ENCODE measurements at regions not wholly inside any gene's neighbourhood (a gene's known extent, or its start where the extent isn't known, plus 50 kb on each side); places are given as distances from the start of the nearest gene placed in this dataset.

DNA sequence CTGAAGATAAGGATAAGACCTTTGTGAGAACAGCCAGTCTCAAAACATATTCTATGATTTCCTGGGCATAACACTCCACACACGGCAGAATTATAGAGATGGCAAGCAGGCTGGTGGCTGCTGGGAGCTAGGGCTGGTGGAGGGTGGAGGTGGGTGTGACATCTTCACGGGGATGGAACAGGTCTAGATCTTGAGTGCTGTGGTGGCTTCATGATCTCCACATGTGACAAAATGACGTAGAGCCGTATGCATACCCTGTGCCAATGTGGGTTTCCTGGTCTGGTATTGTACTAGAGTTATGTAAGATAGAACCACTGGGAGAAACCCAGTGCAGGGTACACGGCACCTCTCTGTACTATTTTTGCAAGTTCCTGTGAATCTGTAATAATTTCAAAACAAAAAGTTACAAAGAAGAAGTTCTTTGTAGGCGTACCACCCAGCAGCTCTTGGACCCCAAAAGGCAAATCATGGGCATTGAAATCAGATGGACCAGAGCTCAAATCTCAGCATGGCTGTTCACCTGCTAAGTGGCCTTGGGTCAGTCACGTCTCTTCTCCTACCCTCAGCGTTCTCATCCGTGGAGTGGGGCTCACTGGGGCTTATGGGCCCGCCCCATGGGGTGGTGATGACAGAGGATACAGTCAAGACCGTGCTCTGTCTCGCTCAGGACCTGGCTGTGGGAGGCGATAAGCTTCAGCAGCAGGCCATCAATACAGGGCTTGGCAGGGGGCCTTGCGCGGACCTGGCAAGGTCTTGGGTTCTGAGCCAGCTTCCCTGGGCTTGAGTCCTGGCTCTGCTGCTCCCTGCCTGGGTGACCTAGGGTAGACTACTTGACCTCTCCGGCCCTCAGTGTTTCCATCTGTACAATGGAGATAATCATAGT is 74.7 kb upstream of the UNC5A start:
- Histone ChIP-seq H3K27me3 (peaks cover 0 to 90% (median 11%) of the 10 kb centered on the region in 4 donors), H3K9me3 (peaks cover 0 to 6% (median 2%) of the 10 kb centered on the region in 4 donors), H3K4me3 (no peak overlapping the region), H3K36me3 (no peaks in the 10 kb centered on the region), H3K27ac (replicated peaks in 1 of 4) (no peak overlapping the region), H3K4me1 (no peaks in the 10 kb centered on the region)
- intact Hi-C loops (cut with DNase I) = no loop called here
- whole genome bisulfite sequencing = 76% methylated on average over 16 of the region's 16 CpGs
- TF ChIP-seq POLR2AphosphoS5 (IDR thresholded peaks at IDR 0.05) (no peak), EP300 (IDR thresholded peaks at IDR 0.05) (no peak), POLR2A (IDR thresholded peaks at IDR 0.05; ENCODE audit: low read depth) (no peak)
- TF ChIP-seq, protein P1, sequence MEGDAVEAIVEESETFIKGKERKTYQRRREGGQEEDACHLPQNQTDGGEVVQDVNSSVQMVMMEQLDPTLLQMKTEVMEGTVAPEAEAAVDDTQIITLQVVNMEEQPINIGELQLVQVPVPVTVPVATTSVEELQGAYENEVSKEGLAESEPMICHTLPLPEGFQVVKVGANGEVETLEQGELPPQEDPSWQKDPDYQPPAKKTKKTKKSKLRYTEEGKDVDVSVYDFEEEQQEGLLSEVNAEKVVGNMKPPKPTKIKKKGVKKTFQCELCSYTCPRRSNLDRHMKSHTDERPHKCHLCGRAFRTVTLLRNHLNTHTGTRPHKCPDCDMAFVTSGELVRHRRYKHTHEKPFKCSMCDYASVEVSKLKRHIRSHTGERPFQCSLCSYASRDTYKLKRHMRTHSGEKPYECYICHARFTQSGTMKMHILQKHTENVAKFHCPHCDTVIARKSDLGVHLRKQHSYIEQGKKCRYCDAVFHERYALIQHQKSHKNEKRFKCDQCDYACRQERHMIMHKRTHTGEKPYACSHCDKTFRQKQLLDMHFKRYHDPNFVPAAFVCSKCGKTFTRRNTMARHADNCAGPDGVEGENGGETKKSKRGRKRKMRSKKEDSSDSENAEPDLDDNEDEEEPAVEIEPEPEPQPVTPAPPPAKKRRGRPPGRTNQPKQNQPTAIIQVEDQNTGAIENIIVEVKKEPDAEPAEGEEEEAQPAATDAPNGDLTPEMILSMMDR (IDR thresholded peaks at IDR 0.05) = no peak
- DNase-seq (ENCODE audit: extremely low spot score) = no peak

DNA sequence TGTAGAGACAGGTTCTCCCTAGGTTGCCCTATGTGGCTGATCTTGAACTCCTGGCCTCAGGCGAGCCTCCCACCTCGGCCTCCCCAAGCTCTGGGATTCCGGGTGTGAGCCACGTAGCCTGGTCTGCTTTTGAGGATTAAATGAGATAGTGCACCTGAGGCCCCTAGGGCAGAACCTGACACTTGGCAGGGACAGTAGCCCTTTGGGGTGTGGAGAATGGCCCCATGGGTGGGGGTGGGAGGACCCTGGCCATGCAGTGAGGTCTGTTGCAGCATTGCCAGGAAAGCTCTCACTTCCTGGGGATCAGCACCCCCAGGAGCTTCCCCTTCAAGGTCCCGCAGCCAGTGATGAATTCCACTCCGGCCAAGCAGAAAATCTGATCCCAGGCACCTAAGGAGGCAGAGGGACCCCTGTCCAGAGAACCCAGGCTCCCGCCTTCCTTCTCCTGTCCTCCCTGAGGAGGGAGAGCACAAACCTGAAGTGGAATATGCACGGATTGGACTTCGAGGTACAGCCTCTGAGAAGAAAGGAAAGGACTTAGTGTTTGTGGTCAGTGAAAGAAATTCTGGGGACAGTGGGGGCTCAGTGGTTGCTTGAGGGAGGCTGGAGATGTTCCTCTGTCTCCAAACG is 73.9 kb upstream of the UNC5A start:
- no peak for DNase-seq (ENCODE audit: extremely low spot score)
- Histone ChIP-seq H3K27me3 (peaks cover 0 to 90% (median 12%) of the 10 kb centered on the region in 4 donors), H3K27ac (replicated peaks in 1 of 4) (no peak overlapping the region), H3K9me3 (no peaks in the 10 kb centered on the region), H3K4me3 (no peak overlapping the region), H3K36me3 (no peaks in the 10 kb centered on the region), H3K4me1 (no peaks in the 10 kb centered on the region)
- intact Hi-C loops (cut with DNase I) = no loop called here
- TF ChIP-seq POLR2AphosphoS5 (IDR thresholded peaks at IDR 0.05) (no peak), EP300 (IDR thresholded peaks at IDR 0.05) (no peak), POLR2A (IDR thresholded peaks at IDR 0.05; ENCODE audit: low read depth) (no peak)
- TF ChIP-seq, protein P1 (IDR thresholded peaks at IDR 0.05) = no peak
- 81% methylated on average over 7 of the region's 10 CpGs for WGBS

DNA sequence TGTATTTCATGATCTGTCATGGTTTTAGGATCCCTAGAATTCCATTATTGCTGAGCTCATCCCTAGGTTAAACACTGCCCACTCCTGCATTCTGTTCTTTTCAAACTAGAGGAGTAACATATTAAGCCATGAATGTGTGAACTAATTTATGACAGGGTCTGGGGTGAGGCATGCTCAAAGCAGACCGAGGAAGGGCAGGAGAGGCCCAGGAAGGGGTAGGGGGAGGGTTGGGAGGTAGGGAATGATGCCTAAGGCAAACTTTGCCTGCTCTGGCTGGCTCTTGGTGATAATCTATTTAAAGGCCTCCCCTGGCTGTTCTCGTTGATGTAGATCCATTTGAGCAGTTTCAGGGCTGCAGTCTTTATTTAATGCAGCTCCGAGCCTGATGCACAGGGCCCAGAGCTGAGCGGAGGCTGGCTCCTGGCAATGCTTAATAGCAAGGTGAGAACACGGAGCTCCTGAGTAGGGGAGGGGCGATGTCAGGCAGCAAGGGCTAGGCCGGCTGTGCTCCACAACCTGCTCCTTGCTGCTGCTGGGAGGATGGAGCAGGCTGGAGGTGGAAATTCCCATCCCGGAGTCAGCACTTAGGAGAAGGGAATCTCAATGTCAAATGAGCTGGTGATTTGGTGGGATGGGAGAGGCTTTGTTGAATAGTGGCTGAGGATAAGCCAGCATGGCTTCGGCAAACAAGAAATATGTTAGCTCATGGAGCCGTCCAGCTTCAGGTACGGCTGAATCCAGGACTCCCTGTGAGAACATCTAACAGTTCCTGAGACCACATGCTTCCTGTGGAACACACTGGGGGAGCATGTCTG is 73.2 kb upstream of the UNC5A start:
- Histone ChIP-seq H3K36me3 (no peaks in the 10 kb centered on the region), H3K4me3 (no peak overlapping the region), H3K9me3 (no peaks in the 10 kb centered on the region), H3K27ac (replicated peaks in 1 of 4) (no peak overlapping the region), H3K27me3 (peaks cover 0 to 92% (median 13%) of the 10 kb centered on the region in 4 donors), H3K4me1 (no peaks in the 10 kb centered on the region)
- intact Hi-C loops (cut with DNase I) = no loop called here
- 72% methylated on average over 10 of the region's 11 CpGs for WGBS
- TF ChIP-seq POLR2A (IDR thresholded peaks at IDR 0.05; ENCODE audit: low read depth) (no peak), EP300 (IDR thresholded peaks at IDR 0.05) (no peak), POLR2AphosphoS5 (IDR thresholded peaks at IDR 0.05) (no peak)
- TF ChIP-seq, protein P1 (IDR thresholded peaks at IDR 0.05) = no peak
- DNase-seq (ENCODE audit: extremely low spot score) = no peak

DNA sequence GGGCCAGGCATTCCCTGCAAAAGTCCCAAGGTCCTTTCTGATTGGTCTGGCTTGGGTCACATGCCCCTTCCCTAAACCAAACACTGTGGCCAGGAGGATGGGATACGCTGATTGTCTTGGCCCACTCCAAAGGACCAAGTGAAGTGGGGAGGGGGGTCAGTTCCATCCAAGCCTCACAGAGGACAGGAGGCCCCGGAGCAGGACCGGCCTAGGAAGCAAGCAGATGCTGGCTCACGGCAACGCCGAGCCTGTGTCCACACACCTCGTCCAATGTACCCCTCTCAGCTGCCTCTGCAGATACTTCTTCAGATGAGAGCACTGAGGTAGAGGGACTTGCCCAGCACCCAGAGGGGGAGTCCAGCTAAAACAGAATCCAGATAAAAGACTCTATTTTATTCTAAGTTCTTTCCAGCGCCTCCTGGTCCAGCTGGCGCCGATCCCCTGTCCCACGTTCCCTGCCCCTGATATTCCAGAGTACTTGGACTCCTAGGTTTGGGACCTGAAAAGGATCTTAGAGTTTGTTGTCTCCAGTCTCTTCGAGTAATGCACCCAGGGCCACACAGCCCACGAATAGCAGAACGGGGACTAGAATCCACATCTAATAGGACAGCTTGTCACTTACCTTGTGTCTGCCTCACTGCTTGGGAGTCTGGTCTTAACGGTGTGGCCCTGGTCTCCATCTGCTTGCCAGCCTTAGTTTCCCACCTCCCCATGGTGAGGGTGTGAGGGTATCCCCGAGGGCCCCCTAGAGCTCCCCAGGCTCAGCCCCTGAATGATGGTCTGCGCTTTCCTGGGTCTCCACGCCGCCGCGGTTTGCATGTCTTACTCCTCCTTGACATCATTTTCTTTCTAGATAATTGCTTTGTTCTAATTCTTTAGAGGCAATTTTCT is 72.4 kb upstream of the UNC5A start:
- Histone ChIP-seq H3K4me1 (peaks cover 0 to 2% (median under 1%) of the 10 kb centered on the region in 4 donors), H3K9me3 (no peaks in the 10 kb centered on the region), H3K27ac (replicated peaks in 1 of 4) (no peak overlapping the region), H3K36me3 (no peaks in the 10 kb centered on the region), H3K27me3 (peaks cover 0 to 92% (median 15%) of the 10 kb centered on the region in 4 donors), H3K4me3 (no peak overlapping the region)
- no peak for DNase-seq (ENCODE audit: extremely low spot score)
- intact Hi-C loops (cut with DNase I) = no loop called here
- TF ChIP-seq POLR2A (IDR thresholded peaks at IDR 0.05; ENCODE audit: low read depth) (no peak), EP300 (IDR thresholded peaks at IDR 0.05) (no peak), POLR2AphosphoS5 (IDR thresholded peaks at IDR 0.05) (no peak)
- TF ChIP-seq, protein P1 (IDR thresholded peaks at IDR 0.05) = no peak
- 91% methylated on average over 17 of the region's 21 CpGs for WGBS

Measured in esophagus muscularis mucosa (tissue), 4 donors.